ENCODE measurements at regions not wholly inside any gene's neighbourhood (a gene's known extent, or its start where the extent isn't known, plus 50 kb on each side); places are given as distances from the start of the nearest gene placed in this dataset.

DNA sequence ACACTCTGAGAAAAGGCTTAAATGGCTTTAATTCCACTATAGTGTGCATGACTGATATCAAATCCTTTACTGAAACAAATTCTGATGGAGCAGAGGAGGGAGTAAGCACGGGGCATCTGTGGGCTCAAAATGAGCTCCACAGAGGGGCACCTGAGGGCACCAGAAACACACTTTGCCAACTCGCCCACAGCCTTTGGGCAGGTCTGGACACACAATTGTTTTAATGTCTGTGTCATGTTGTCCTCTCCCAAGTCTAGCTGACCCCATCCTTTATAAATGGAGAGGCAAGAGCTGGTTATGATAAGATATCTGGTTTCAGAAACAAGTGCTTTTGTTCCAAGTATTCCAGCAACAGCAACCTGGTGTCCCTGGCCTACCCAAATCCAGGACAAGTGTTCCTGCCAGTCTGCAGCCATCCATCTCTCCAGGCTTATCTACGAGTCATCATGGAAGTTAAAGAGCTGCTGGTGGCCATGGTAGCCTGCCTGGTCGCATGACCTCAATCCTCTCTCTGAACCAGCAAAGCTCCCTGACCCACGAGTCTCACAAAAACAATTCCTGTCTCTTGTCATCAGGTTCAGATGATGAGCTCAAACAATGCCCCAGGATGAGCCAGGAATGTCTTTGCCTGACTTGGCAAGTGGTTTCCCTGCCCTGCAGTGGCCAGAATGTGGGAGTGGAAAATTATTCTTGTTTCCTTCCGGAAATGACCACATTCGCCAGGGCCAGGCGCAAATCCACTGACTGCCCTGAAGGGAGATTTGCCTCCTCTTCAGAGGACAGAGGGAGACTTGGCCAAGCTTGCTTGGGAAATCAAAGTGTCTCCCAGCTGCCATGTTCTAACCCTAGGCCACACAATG is 64.4 kb upstream of the TPM1 start:
- DNase-seq (ENCODE audit: low read depth in 3 of 3) = no peak

DNA sequence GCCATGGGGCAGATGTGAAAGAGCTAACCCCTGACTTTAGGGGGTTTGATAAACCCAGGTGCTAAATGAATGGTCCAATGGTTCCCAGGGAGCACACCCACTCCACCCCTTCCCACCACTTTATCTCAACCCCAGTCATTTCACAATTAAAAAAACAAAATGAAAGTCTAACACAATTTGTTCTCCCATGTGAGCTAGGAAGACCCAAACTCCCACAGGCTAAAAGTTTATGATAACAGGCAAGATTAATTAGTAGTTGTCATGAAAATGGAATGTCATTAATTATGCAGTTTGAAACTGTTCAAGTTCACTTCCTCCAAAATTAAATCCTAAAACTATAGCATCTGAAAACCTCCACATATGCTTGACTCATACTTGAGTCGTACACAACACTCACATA is 63.3 kb upstream of the TPM1 start:
- DNase-seq (ENCODE audit: low read depth in 3 of 3) = no peak

DNA sequence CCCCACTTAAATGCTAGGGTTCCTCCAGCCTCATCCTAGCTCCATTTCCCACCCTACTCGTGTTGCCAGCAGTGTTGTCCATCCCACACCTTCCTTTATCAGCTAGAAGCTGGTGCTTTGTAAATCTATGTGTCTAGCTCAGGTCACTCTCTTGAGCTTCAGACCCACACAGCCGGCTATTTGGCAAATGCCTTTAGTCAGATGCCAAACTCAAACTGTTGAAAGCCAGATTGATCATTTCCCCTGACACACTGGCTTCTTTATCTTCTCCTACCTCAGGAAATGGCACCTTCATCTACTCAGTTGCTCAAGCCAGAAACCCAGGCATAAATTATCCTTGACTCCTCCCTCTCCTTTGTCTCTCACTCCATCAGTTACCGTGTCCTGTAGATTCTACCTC is 61.5 kb upstream of the TPM1 start:
- no peak for DNase-seq (ENCODE audit: low read depth in 3 of 3)

GRCh38 chr15:62983956-62984355 is 58.6 kb upstream of the TPM1 start:
- DNase-seq (ENCODE audit: low read depth in 3 of 3) = no peak

DNA sequence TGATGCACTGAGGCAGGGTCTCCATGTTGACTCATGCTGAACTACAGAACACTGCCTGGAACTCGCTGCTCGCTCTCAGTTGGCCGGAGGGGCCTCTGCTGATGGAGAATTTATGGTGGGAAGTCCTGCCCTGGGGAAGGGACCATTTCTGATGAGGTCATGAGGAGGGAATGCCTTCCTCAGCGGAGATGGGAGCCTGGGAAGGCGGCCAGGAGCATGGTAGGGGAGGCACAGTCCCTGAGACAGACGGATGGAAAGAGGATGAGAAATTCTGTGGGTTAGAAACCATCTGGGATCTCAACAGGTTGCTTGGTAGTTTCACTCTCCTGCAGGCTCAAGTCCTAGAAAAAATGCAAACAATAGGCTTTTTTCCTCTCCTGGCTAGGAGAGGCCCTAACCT is 56.8 kb upstream of the TPM1 start:
- no peak for DNase-seq (ENCODE audit: low read depth in 3 of 3)

DNA sequence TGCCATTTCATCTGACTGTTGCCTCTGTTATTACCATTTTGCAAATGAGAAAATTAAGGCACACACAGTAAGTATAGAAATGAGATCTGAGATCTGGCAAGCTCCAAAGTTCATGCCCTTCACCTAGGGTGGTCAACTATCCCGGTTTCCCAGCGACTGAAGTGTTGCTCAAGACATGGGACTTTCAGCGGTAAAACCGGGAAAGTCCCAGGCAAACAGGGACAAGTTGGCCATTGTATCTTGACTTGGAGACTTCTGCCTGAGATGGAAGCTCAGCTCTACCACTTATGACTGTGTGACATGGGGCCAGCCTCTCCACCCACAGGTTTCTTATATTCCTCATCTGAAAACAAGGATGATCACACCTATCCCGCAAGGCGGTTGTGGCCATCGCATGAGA is 55.6 kb upstream of the TPM1 start:
- no peak for DNase-seq (ENCODE audit: low read depth in 3 of 3)

GRCh38 chr15:62988701-62989100 is 53.8 kb upstream of the TPM1 start:
- DNase-seq (ENCODE audit: low read depth in 3 of 3) = no peak

- no peak for DNase-seq (ENCODE audit: low read depth in 3 of 3)
Measured at GRCh38 chr15:62989366-62990055, 53.0 kb upstream of the TPM1 start.

GRCh38 chr15:62991698-62992097 is 50.8 kb upstream of the TPM1 start:
- DNase-seq (ENCODE audit: low read depth in 3 of 3) = no peak

DNA sequence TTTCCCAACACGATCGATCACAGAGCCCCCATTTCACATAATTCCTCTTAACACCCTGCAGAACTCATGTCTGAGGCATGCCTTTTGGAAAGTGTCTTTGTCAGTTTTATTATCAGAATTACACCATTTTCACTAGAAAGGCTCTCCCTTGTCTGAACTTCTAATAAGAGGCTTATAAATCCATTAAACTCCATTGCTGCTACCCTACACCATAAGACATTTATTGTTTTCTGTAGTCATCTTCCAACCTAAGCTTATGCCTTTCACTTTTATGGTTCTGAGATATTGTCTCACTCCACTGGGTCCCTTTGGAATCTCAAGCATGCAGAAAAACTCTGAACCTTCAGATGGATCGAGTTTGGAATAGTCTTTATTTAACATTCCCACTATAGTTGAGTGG is 50.2 kb upstream of the TPM1 start:
- DNase-seq (ENCODE audit: low read depth in 3 of 3) = no peak

All from stimulated activated CD4-positive, alpha-beta T cell treated with anti-CD3 and anti-CD28 coated beads, TNF-alpha, amount 100 ng/mL, for 24 hours (primary cell).